ENCODE measurements at regions not wholly inside any gene's neighbourhood (a gene's known extent, or its start where the extent isn't known, plus 50 kb on each side); places are given as distances from the start of the nearest gene placed in this dataset.

GRCh38 chr11:25658916-25659315 lies 673.0 kb upstream of the ANO3 start:
- Histone ChIP-seq H3K4me3 (IDR thresholded peaks at IDR 0.05; ENCODE audit: insufficient read depth, low read depth, low read length) (no peak overlapping the region), H3K27me3 (ENCODE audit: insufficient read depth, low read depth) (no peaks in the 10 kb centered on the region), H2AFZ (ENCODE audit: low read depth) (no peak overlapping the region), H3K36me3 (ENCODE audit: insufficient read depth) (no peaks in the 10 kb centered on the region), H3K27ac (no peak overlapping the region), H3K9ac (no peak overlapping the region), H3K4me1 (ENCODE audit: low read depth, poor library complexity, severe bottlenecking) (no peaks in the 10 kb centered on the region), H4K20me1 (ENCODE audit: insufficient read depth) (no peaks in the 10 kb centered on the region), H3K4me2 (no peak overlapping the region), H3K79me2 (ENCODE audit: insufficient read depth, low read depth) (no peaks in the 10 kb centered on the region)
- TF ChIP-seq CTCF (conservative IDR thresholded peaks at IDR 0.05; ENCODE audit: low read depth, low read length) = no peak

GRCh38 chr11:25659706-25660105 lies 672.2 kb upstream of the ANO3 start:
- H3K27me3 ChIP-seq (ENCODE audit: insufficient read depth, low read depth) = no peaks in the 10 kb centered on the region
- H3K36me3 ChIP-seq (ENCODE audit: insufficient read depth) = no peaks in the 10 kb centered on the region
- H3K4me3 ChIP-seq (IDR thresholded peaks at IDR 0.05; ENCODE audit: insufficient read depth, low read depth, low read length) = no peak overlapping the region
- H3K27ac ChIP-seq = no peak overlapping the region
- H4K20me1 ChIP-seq (ENCODE audit: insufficient read depth) = no peaks in the 10 kb centered on the region
- no peaks in the 10 kb centered on the region for H3K4me1 ChIP-seq (ENCODE audit: low read depth, poor library complexity, severe bottlenecking)
- no peak overlapping the region for H3K4me2 ChIP-seq
- no peak overlapping the region for H3K9ac ChIP-seq
- no peak for TF ChIP-seq CTCF (conservative IDR thresholded peaks at IDR 0.05; ENCODE audit: low read depth, low read length)
- H2AFZ ChIP-seq (ENCODE audit: low read depth) = no peak overlapping the region
- H3K79me2 ChIP-seq (ENCODE audit: insufficient read depth, low read depth) = no peaks in the 10 kb centered on the region

- no peak overlapping the region for H3K27ac ChIP-seq
- no peak overlapping the region for H2AFZ ChIP-seq (ENCODE audit: low read depth)
- no peak for TF ChIP-seq CTCF (conservative IDR thresholded peaks at IDR 0.05; ENCODE audit: low read depth, low read length)
- H3K79me2 ChIP-seq (ENCODE audit: insufficient read depth, low read depth) = no peaks in the 10 kb centered on the region
- no peaks in the 10 kb centered on the region for H4K20me1 ChIP-seq (ENCODE audit: insufficient read depth)
- H3K4me3 ChIP-seq (IDR thresholded peaks at IDR 0.05; ENCODE audit: insufficient read depth, low read depth, low read length) = no peak overlapping the region
- H3K9ac ChIP-seq = no peak overlapping the region
- H3K36me3 ChIP-seq (ENCODE audit: insufficient read depth) = no peaks in the 10 kb centered on the region
- no peak overlapping the region for H3K4me2 ChIP-seq
- no peaks in the 10 kb centered on the region for H3K27me3 ChIP-seq (ENCODE audit: insufficient read depth, low read depth)
- no peaks in the 10 kb centered on the region for H3K4me1 ChIP-seq (ENCODE audit: low read depth, poor library complexity, severe bottlenecking)
These were observed 664.1 kb upstream of the ANO3 start for GRCh38 chr11:25667871-25668270.

GRCh38 chr11:25691959-25692358 lies 640.0 kb upstream of the ANO3 start:
- H3K9ac ChIP-seq = no peak overlapping the region
- H4K20me1 ChIP-seq (ENCODE audit: insufficient read depth) = no peaks in the 10 kb centered on the region
- no peaks in the 10 kb centered on the region for H3K79me2 ChIP-seq (ENCODE audit: insufficient read depth, low read depth)
- H3K4me1 ChIP-seq (ENCODE audit: low read depth, poor library complexity, severe bottlenecking) = no peaks in the 10 kb centered on the region
- H3K27me3 ChIP-seq (ENCODE audit: insufficient read depth, low read depth) = no peaks in the 10 kb centered on the region
- no peak overlapping the region for H3K4me3 ChIP-seq (IDR thresholded peaks at IDR 0.05; ENCODE audit: insufficient read depth, low read depth, low read length)
- TF ChIP-seq CTCF (conservative IDR thresholded peaks at IDR 0.05; ENCODE audit: low read depth, low read length) = no peak
- no peak overlapping the region for H3K27ac ChIP-seq
- no peaks in the 10 kb centered on the region for H3K36me3 ChIP-seq (ENCODE audit: insufficient read depth)
- H3K4me2 ChIP-seq = no peak overlapping the region
- H2AFZ ChIP-seq (ENCODE audit: low read depth) = no peak overlapping the region

- Histone ChIP-seq H4K20me1 (ENCODE audit: insufficient read depth) (no peaks in the 10 kb centered on the region), H3K36me3 (ENCODE audit: insufficient read depth) (no peaks in the 10 kb centered on the region), H3K79me2 (ENCODE audit: insufficient read depth, low read depth) (no peaks in the 10 kb centered on the region), H3K27ac (no peak overlapping the region), H2AFZ (ENCODE audit: low read depth) (no peak overlapping the region), H3K27me3 (ENCODE audit: insufficient read depth, low read depth) (no peaks in the 10 kb centered on the region), H3K4me3 (IDR thresholded peaks at IDR 0.05; ENCODE audit: insufficient read depth, low read depth, low read length) (no peak overlapping the region), H3K4me1 (ENCODE audit: low read depth, poor library complexity, severe bottlenecking) (no peaks in the 10 kb centered on the region), H3K4me2 (no peak overlapping the region), H3K9ac (no peak overlapping the region)
- TF ChIP-seq CTCF (conservative IDR thresholded peaks at IDR 0.05; ENCODE audit: low read depth, low read length) = no peak
These were observed 629.5 kb upstream of the ANO3 start for GRCh38 chr11:25702417-25702816.

Measured in KMS-11 (cell line).